Suprapubic skin (tissue), 4 donors: ENCODE measurements at regions not wholly inside any gene's neighbourhood (a gene's known extent, or its start where the extent isn't known, plus 50 kb on each side); places are given as distances from the start of the nearest gene placed in this dataset.

Experiments used
- CTCF ChIP-seq, 2 donors: fragments of 200-600 bp in 1 of 2; fragments of 450-650 bp in 1 of 2; sonication (generic) in 1 of 2; IDR thresholded peaks; one replicate each; pipeline ENCODE4 v1.5.1; 2016 to 2019; ENCODE audit warnings: antibody characterized with exemption in 2 of 2, mild to moderate bottlenecking in 1 of 2, moderate library complexity in 1 of 2
- POLR2A ChIP-seq, 2 donors: fragments of 450-650 bp; IDR thresholded peaks; one replicate each; pipeline ENCODE4 v1.6.1; 2017; ENCODE audit warnings: antibody characterized with exemption in 2 of 2, mild to moderate bottlenecking in 2 of 2, moderate library complexity in 2 of 2
- POLR2AphosphoS5 ChIP-seq, 3 donors: sonication (generic); formaldehyde crosslinking; IDR thresholded peaks; one replicate each; pipeline ENCODE4 v1.6.1; 2017; ENCODE audit warnings: antibody characterized with exemption in 3 of 3

DNA sequence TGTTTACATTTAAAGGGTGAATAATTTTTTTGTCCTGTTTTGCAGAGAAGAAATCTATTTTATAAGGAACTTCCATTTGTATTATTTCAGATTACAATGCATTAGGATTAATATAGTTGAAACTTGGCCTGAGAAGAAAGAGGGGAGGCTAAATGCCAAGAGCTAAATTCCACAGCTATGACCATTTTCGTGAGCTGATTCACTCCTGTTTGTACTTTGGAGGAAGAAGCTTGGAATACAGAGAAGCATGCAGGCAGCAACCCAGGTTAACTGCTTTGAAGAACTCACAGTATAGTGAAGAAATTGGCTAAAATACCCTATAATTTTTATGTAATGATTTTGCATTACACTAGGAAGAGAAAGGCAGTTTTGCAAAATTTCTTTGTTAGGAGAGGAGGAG, 309.4 kb upstream of the KLF12 start:
- no peak for TF ChIP-seq CTCF (IDR thresholded peaks at IDR 0.05)
- TF ChIP-seq POLR2A (IDR thresholded peaks at IDR 0.05) = no peak
- no peak for TF ChIP-seq POLR2AphosphoS5 (IDR thresholded peaks at IDR 0.05)
